Esophagus squamous epithelium (tissue), 4 donors: ENCODE measurements at regions not wholly inside any gene's neighbourhood (a gene's known extent, or its start where the extent isn't known, plus 50 kb on each side); places are given as distances from the start of the nearest gene placed in this dataset.

Experiments
- CTCF ChIP-seq, 6 experiments: fragments of 450-650 bp in 4 of 6; fragments of 200-600 bp in 2 of 6; sonication (generic) in 2 of 6; IDR thresholded peaks; one replicate each; pipeline ENCODE4 v1.5.1; 2016 to 2019; ENCODE audit warnings: antibody characterized with exemption in 6 of 6, mild to moderate bottlenecking in 4 of 6, moderate library complexity in 4 of 6
- POLR2A ChIP-seq, 4 donors: fragments of 450-650 bp; IDR thresholded peaks; one replicate each; pipeline ENCODE4 v1.6.1; 2017; ENCODE audit warnings: antibody characterized with exemption in 4 of 4, mild to moderate bottlenecking in 4 of 4, moderate library complexity in 3 of 4

- TF ChIP-seq CTCF (IDR thresholded peaks at IDR 0.05) (no peak), POLR2A (IDR thresholded peaks at IDR 0.05) (no peak)
Observed at GRCh38 chr6:169038691-169039090, 215.0 kb downstream of the THBS2 start.
